ENCODE measurements at regions not wholly inside any gene's neighbourhood (a gene's known extent, or its start where the extent isn't known, plus 50 kb on each side); places are given as distances from the start of the nearest gene placed in this dataset.

DNA sequence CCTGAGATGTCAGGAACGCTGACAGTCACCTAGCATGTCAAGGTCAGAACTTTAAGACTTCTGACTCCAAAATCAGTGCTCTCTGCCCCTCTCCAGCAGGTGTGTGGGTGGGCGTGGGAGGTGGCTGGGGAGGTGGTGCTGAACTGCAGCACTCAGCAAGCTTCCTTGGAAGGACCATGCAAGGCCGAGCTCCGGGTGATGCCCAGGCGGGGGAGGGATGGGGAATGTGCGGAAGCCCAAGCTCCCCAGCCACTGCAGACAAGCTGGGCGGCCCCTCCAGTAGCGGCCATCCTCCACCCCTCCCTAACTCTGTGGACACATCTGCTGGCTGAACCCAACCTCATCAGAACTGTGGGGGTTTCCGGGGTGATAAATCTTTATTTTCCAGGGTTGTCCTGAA is 296.6 kb downstream of the TLE3 start:
- DNase-seq, result no peak

DNA sequence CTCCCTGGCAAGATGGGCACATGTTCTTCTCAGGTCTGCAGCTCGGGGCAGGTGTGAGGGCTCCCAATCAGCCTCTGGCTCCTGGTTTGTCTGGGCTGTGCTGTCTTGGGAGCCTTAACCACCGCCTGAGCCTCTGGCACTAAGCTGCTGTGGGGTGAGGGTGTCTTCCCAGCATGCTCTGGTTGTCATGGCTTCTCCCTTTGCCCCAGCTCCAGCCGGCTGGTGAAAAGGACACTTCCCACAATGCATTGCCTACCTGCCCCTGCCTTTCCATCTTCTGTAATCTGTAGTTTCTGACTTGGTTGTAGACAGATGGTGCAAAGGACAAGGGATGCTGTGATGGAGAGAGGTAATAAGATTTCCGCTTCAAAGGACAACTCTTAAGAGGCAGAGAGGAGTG is 295.3 kb downstream of the TLE3 start:
- no peak for DNase-seq

DNA sequence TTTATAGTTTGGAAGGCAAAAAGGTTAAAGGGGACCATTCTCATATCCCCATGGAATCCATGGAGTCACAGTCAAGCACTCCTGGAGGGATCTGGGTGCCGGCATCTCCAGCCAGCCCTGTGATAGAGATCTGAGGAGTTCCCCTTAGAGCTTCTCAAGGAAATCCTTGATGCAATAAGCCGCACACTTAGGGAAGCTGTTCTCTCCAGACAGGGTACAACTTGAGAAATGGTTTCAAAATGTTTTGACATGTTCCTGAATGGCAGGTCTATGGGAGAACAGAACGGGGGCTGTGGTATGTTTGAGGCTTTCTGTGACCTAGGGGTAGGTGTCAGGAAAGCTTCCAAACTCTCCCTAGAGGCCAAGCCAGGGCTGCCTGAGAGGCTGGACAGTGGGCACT is 292.9 kb downstream of the TLE3 start:
- no peak for DNase-seq

DNA sequence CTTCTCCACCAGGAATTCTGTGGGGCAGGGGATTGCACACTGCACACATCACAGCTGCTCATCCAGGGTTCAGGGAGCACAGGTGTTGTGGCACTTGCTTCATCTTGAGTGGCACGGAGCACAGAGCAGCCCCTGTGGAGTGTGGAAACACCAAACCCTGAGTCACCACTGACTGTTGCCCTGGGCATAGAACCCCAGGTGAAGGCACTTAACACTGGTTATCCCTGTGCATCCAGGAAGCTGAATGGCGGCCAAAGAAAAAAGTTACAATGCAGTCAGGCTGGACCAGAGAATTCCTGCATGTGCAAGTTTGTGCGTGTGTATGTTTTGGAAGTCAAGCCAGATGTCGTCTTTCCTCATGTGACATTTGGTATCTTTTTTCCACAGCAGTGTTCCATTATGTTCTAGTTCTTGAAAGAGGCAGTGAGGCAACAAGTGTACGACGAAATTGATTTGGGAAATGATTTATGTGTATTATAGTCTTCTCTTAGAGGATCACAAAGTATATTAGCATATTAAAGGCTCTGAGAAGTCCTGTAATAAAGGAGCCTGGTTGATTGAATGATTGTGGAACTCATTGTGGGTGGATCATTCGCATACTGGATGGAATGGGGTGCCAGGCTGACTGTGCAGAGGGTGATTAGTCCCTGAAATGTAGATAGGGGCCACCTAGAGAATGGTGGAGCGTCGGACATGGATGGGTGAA is 292.3 kb downstream of the TLE3 start:
- no peak for DNase-seq

DNA sequence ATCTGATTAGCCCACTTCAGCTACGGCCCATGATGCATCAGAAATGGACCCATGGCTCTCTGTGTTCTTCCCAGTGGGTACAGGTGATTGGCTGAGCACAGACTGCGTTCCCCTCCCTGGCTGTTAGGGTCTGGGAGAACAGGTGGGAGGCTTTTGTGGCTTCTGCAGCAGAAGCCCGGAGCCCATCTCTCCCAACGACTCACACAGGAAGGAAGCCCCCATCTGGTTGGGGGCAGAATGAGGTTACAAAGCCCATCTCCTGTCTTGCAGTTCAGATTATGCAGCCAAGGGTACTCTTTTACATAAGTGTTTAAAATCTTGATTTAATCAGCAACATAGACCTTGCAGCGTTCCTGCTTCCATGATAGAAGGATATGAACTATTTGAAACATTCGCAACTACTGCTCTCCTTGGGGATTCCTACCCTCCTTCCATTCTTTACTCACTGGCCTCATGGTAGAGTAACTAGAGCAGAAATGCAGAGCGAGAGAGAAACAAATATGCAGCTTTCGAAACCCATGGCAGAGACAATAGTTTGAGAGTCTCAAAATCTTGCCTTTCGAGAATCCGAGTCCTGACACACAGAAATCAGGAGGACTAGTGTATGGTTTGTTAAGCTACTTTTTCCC is 291.3 kb downstream of the TLE3 start:
- no peak for DNase-seq

DNA sequence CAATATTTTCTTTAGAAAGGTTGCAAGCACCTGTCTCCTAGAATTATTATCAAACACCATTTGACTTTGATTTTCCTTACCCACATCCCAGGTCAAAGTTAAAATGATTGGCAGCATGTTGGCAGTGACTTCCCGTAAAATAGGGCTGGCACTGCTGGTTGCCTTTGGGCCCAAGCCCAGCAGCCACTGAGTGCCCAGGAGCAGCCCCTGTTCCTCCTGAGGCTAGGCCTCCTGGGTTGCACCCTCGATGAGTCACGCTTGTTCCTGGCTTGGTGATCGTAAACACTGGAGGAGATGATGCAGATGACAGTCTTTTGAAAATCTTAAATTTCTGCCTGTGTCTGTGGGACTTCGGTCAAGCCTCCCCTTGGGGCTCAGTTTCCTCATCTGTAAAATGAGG is 290.0 kb downstream of the TLE3 start:
- DNase-seq, result no peak

DNA sequence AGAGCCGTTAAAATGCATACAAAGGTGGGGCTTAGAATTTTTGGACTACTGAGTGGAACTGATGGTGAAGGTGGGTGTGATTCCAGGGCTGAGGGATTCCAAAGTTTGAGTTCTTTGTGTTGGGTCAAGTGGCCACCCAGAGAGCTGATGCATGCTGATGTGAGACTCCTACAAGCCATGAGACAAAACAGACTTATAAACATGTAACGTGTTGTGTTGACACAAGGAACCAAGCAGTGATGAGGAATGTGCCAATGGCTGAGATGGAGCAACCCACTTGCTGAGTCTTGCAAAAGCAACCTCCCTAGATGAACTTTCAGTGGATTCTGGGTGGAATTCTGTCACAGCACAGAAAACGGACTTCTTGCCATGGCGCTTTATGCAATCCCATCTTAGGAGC is 289.0 kb downstream of the TLE3 start:
- DNase-seq, result no peak

DNA sequence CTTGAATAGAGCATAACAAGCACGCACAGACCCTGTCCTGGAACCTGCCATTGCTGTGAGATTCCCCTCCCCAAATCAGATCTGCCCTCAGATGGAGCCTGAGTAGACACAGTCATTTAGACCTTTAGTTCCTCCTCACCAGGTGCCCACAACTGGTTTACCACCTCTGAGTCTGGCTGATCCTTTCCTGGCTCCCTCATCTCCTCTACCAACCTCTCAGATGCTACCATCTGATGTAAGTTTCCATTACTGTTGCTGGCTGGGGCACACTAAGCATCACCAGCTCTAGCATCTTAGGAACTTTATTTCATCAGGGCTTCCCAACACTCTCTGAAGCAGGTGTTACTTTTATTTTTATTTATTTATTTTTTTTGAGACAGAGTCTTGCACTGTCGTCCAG is 288.3 kb downstream of the TLE3 start:
- no peak for DNase-seq

DNA sequence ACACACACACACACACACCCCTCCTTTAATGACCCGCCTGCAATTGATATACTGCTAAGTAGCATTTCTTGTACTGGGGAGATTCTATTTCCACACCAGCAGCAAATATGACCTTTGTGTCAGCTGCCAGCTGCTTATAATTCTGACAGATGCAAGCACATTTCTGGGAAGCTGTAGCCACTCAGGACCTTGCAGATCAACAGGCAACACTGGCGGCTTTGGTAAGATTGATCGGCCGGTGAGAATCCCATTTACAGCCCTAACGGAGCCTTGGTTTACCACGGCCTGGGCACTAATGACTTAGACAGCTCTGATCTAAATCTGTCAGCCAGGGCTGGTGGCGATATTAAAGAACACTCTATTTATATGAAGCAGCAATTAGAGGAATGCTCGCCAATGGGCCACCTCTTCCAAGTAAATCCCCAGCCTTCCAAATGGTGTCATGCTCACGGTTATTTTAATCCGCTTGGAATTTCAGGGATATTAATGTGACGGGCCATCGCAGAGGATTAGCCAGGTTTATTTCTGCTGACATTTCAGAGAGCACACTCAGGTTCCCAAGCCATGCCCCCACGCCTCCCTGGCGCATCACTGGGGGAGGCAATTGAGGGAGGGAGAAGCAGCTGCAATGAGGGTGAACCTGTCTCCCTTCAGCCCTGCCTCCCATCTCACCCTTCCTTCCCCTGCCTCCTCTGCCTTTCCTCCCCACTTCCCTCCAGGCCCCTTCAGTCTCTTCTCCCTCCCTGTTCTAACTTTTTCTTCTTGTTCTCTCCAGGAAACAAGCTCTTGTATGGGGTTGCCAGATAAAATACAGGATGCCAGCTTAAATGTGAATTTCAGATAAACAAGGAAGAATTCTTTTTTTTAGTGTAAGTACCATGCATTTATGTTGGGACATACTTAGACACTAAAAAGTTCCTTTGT is 287.0 kb downstream of the TLE3 start:
- no peak for DNase-seq

DNA sequence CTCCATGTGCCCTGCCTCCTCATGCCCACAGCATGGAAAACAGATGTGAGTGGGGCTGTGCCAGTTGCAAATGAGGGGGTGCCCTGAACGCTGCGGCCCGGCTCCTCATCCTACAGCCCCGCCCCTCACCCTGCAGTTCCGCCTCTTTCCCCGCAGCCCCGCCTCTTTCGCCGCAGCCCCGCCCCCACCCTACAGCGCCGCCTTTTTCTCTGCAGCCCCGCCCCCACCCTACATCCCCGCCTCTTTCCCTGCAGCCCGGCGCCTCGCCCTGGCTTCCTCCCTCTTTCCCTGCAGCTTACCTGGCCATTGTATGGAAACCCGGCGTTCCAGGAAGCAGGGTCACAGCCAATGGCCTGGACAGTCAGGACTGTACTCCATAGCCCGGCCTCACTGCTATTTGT is 284.9 kb downstream of the TLE3 start:
- DNase-seq, result no peak

DNA sequence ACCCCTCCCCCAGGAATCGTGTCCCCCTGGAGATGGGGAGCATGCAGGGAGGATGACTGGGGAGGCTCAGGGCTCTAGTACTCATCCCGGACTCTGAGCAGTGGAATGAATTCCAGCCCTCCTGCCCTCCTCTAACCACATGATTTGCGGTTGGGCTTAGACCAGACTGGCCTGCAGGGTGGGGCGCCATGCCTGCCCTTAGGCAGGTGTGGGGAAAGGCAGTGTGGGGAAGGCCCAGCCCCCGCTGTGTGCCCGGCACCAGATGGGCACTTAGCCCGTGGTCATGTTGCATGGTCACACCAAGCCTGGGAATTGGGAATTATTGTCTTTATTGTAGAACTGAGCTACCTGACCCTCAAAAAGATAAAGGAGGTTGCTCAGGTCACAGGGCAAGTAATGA is 283.8 kb downstream of the TLE3 start:
- no peak for DNase-seq

DNA sequence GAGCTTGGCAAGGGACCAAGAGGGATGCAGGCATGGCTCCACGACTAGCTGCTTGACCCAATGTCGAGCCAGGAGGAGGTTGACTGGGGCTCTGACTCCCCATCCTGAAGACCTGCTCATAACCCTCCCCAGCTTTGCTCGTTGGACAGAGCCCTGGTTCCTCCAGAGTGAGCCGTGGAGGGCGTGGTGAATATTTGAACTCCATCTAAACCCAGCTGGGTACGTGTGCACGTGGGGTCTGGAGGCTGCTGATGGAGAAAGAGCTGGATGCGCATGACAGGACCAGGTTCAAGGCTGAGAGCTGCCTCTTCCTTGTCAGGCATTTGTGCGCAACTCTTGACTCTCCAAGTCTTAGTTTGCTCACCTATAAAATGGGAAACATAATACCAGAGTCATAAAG is 282.8 kb downstream of the TLE3 start:
- no peak for DNase-seq

DNA sequence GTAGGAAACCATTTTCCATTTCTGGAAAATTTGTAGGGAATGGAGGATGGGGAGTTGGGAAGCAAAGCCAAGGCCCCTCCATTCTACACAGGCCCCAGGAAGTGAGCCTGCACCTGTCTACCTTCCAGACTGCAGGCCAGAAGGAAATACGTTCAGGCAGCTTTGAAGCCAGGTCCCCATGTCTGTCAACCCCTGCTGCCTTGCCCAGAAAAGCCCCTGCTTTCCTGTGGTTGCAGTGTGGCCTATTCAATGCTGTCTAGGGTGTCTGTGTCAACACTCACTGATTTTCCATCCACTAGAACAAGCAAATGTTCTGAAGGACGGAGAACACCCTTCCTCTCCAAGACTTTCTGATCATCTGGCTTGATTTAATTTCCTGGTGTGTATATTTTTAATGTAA is 281.9 kb downstream of the TLE3 start:
- no peak for DNase-seq

DNA sequence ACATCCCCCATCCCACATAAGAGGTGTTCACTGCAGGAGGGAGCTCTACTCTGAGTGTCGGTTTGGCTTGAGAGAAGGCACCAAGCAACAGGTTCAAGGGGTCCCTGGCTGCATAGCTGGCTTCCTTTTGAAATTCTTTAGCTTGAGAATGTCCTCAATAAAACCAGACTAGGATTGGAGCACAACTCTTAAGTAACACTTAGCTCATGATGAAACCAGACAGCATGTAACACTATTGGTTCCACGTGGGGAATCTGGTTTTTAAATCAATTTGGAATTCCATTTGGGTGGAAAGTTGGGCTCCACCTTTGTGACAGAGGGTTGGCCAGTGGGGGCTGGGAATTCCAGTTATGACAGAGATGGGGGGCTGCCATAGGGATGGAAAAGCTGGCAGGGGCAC is 281.2 kb downstream of the TLE3 start:
- no peak for DNase-seq

DNA sequence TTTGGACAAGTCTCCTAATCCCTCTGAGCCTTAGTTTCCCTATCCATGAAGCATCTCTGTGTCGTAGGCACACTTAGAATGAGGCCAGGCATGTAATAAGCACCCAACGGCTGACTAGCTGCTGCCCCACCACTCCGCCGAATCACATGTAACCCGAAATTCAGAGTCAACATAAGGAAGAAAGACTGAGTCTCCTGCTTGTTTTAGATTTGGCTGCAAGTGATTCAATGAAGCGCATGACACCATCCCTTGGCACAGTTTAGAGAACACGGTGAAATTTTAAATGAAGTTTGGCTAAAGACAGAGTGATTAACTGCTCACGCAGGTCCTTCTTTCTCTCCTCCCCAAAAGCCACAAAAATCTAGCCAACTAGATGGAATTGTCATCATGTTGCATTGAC is 279.2 kb downstream of the TLE3 start:
- DNase-seq, result no peak

DNA sequence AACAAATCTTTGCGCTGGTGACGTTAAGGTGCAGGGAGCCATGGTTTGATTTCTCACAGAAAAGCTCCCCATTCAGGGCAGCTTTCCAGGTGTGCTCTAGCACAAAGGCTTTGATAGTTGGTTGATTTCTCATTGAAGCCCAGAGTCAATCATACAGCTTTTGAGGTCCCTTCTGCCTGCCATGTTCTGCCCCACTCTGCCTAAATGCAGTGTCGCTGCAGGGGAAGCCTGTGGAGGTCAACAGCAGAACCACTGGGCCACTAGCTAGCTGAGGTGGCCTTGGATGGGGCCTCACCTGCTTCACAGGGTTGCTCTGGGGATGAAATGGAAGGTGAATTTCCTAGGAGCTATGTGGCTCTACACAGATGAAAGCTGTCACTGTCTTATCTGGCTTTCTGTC is 278.3 kb downstream of the TLE3 start:
- no peak for DNase-seq

DNA sequence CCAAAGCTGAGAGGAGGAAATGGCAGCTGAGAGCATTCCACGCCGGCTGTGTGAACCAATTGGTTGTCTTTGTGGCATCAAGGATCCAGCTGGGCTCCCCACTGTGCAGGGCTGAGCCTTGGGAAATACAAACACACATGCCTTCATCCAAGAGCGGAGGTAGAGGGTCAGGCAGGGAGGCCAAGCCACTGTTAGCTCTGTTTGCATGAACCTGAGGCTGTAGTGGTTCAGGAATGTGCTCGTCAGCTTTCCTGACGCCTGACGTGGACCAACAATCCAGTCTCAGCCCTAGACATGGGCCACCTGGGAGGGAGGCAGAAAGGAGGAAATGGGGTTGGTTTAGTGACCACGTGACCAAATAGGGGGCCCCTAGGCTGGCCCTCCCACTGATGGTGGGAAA is 276.9 kb downstream of the TLE3 start:
- DNase-seq, result no peak

DNA sequence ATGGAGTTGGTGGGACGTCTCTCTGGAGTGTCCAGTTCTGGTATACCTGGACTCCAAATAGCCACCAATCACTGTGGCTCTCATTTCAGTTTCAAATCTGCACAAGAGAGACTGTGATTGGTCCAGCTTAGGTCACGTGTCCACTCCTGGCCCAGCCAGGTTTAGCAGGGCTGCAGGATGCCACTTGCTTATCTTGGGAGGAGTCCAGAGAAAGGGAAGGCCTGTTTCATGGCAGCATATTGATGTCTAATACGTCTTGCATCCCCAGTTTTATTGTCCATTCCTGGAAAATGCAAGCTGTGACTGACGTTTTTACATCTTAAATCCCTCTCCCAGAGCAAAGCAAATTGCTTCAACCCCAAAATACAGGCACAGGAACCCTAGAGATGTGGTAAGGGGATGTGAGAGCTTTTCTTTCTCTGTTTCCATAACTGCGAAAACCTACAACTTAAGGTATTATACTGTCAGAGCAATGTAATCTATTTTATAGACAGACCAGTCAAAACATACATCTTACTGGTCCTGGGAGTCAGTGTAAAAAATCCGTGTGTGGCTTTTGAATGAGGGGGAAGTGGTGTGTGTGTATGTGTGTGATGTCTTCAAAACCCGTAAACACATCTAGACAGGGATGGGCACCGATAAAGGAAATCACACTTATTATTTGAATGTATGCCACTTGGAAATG is 274.4 kb downstream of the TLE3 start:
- DNase-seq, result no peak

DNA sequence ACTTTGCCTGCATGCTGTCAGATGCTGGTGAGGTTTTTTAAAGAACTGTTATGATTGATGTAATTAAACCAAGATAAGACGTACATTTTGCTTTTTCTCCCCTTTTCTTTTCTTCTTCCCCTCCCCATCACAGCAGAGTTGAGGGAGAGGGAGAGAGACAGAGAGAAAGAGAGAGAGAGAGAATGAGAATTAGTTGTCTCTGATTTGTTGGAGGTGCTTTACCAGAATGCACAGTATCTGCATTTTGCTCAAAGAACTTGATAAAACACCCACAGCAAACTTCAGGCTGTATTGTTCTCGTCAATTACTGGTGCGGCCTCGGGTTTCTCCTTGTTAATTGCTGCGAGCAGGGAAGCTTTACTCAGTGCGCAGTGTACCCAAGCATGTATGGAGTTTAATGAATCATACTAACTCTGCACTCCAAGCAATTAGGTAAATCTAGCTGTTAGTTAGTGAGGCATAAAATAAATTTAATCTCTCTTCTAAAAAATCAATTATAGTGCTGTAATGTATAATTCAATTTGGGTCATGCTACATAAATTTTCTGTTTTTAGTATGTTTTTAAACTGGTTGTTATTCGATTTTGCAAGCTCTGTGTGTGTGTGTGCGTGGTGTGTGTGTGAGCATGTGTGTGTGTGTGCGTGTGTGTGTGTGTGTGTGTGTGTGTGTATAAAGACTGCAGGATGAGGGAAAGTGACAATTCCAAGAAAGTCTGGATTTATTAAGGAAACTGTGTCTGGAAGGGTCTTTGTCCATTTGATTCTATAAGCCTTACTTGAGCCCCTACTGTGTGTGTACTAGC is 273.4 kb downstream of the TLE3 start:
- DNase-seq, result no peak

DNA sequence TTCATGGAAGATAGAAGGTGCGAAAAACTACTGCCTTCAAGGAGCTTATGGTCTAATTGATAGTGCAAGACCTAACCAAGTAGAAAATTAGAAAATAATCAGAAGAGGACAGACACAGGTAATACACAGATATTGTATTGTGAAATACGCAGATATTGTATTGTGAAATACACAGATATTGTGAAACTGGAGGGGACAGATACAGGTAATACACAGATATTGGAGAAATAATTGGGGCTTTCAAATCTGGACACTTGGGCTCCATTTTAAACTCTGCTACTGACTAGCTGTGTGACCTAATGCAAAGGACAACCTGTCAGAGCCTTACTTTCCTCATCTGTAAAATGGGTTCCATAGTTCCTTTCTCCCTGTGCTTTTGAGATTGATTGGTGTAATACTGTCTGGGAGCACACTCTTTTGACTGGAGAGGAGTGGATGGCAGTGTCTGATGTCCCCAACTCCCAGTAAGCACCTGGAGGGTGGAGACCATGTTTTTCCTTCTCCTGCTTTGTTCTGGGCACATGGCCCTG is 272.8 kb downstream of the TLE3 start:
- no peak for DNase-seq

DNA sequence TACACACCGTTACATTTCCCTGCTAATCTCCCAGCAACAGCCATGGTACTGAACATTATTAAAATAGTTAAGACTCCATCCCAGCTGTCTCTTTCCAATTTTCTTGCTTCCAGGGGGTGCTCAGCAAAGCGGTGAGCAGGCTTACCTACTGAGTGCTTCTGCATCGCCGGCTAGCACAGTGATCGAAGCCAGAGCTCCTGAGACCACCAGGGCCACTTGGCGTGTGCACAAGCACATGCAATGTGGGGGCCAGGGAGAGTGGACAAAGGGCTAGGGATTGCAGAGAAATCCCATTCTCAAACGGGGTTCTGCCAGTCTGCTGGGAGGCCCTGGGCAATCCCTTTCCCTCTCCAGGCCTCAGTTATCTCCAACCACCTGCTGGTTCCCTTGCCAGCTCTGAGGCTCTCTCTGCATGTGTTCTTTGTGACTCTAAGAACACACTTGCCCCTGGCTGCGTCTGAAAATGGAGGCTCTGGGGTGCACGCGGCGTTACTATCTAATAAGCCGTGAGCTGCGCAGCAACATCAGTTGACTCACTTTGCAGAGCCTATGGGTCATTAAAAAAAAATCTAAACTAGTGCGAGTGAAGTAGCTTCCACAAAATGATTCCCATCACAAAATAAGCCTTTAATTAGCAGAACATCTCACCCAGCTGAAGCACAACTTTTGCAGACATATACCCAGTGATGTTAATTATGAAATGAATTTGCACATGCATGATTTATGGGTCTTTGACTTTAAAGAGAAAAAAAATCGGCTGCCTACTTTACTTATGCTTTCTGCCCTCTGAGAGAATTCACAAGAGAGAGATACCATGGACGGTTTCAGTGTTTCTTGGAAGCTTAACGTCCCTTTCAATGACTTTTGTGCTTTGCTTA is 271.5 kb downstream of the TLE3 start:
- no peak for DNase-seq

All from NCI-H526 treated with DMSO at 0.1 percent for 48 hours (cell line).